Islet of Langerhans (tissue), 1 donor: ENCODE measurements at regions not wholly inside any gene's neighbourhood (a gene's known extent, or its start where the extent isn't known, plus 50 kb on each side); places are given as distances from the start of the nearest gene placed in this dataset.

Experiments used
- FAIRE-seq: peaks from one replicate; lab custom pipeline; 2011; peaks lifted over from hg19 to GRCh38; lab: Jason Lieb, UNC

DNA sequence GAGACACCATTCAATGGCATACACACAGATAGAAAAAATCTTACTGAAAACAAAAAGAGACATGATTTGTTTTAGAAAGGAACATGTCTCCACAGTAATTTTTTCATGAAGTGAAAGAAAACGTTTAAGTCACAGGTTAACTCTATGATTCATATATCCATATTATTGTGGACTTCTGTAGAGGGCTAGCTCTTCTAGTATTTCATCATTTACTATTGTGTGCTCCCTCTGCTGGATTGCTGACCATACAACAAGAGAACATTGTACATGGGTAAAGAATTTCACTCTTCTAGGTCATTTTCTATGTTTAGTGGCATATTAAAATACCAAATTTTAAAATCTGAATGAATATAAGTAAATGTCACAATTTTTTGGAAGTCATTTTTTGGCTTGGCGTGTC is 91.8 kb upstream of the POU3F4 start:
- peak; percentile 79 for FAIRE-seq

DNA sequence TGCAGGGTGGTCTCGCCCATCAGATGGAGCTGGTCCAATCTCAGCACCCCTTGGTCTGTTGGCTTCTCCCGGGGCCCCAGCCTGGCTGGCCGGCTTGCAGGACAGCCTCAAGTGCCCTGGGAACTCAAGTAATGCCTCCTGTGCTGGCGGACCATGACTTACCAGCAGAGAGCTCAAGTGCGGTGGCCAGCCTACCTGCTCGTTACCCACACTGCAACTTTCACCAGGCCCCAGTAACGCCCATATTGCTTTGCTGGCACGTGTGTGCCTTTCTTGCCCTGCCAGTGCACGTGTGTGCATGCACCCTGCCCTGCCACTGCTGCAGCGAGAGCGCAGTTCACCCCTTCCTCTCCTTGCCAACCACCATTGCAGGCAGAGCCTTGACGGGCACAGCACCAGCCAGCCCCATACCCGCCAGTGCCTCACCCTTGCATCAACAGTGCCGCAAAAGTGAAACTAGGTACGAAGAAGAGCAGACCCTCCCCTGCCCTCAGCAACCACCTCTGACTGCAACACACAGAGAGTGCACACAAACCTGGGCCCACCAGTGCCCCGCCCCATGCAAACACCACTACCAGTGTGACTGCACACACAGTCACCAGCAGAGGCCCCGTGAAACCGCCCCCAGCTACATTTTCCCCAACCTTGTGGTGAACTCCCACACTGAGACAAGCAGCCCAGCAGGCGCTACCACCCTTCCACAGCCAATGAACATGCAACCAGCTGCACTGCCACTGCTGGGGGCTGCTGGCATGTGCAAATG is 88.9 kb upstream of the POU3F4 start:
- no peak for FAIRE-seq

DNA sequence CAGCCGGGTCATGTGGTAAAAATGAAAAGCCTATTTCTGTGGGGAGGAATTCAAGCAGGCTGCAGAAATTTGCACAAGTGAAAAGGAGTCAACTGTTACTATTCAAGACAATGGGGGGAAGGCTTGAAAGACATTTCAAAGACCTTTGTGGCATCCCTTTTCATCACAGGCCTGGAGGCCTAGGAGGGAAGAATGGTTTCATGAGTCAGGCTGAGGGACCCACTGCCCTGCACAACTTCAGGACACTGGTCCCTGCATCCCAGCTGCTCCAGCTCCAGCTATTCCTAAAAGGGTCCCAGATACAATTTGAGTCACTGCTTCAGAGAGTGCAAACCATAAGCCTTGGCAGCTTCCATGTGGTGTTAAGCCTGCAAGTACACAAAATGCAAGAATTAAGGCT is 85.3 kb upstream of the POU3F4 start:
- no peak for FAIRE-seq

DNA sequence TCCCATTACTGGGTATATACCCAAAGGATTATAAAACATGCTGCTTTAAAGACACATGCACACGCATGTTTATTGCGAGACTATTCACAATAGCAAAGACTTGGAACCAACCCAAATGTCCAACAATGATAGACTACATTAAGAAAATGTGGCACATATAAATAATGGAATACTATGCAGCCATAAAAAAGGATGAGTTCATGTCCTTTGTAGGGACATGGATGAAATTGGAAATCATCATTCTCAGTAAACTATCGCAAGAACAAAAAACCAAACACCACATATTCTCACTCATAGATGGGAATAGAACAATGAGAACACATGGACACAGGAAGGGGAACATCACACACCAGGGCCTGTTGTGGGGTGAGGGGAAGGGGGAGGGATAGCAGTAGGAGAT is 65.5 kb upstream of the POU3F4 start:
- peak; percentile 98 for FAIRE-seq

DNA sequence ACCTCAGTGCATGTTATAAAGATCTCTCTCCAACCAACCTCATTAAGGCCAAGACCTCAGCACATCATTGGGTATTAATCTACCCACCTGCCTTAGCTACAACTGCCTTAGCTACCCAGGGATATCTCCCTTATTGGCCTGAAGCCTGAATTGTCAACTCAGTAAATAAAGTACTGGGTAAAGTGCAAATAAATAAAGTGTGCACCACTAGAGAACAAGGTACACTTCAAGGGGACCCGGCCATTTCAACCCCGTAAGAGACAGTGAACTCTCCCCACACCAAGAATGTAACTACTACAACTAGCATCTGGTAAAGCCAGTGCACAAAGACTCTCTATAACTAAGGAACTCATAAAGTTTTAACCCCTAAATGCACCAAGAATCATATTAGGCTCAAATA is 61.7 kb upstream of the POU3F4 start:
- FAIRE-seq: no peak
